ENCODE measurements at regions not wholly inside any gene's neighbourhood (a gene's known extent, or its start where the extent isn't known, plus 50 kb on each side); places are given as distances from the start of the nearest gene placed in this dataset.

DNA sequence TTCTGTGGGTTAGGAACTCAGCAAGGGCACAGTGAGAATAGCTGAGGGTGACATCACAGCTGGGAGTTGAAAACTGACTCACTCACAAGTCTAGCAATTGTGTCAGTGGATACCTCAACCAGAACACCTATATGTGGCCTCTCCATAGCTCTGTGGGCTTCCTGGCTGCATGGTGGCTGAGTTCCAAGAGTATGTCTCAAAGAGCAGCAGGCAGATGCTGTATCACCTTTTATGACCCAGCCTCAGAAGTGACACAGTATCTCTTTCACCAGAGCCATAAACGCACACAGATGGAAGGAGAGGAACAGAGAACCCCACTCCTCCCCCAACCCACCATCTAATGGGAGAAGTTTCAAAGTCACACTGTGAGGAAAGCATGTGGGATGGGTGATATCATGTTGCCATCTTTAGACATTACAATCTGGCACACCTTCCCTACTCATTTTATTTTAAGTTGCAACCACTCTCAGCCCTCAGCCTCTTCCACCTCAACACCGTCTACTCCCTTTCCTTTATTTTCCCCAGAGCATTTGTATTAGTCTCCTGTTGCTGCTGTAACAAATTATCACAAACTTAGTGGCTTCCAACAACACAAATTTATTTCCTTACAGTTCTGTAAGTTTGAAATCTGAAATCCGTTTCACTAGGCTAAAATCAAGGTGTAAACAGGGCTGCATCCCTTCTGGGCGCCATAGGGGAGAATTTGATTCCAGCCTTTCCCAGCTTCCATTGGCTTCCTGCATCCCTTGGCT, 134.6 kb upstream of the SPATS2L start:
- DNase-seq (ENCODE audit: extremely low spot score) = no peak
- ChIA-PET CTCF (no interaction called here), POLR2A (no interaction called here)
- TF ChIP-seq, protein P1, sequence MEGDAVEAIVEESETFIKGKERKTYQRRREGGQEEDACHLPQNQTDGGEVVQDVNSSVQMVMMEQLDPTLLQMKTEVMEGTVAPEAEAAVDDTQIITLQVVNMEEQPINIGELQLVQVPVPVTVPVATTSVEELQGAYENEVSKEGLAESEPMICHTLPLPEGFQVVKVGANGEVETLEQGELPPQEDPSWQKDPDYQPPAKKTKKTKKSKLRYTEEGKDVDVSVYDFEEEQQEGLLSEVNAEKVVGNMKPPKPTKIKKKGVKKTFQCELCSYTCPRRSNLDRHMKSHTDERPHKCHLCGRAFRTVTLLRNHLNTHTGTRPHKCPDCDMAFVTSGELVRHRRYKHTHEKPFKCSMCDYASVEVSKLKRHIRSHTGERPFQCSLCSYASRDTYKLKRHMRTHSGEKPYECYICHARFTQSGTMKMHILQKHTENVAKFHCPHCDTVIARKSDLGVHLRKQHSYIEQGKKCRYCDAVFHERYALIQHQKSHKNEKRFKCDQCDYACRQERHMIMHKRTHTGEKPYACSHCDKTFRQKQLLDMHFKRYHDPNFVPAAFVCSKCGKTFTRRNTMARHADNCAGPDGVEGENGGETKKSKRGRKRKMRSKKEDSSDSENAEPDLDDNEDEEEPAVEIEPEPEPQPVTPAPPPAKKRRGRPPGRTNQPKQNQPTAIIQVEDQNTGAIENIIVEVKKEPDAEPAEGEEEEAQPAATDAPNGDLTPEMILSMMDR (IDR thresholded peaks at IDR 0.05; ENCODE audit: control extremely low read depth, extremely low read depth, low read depth, missing control alignments) = no peak

DNA sequence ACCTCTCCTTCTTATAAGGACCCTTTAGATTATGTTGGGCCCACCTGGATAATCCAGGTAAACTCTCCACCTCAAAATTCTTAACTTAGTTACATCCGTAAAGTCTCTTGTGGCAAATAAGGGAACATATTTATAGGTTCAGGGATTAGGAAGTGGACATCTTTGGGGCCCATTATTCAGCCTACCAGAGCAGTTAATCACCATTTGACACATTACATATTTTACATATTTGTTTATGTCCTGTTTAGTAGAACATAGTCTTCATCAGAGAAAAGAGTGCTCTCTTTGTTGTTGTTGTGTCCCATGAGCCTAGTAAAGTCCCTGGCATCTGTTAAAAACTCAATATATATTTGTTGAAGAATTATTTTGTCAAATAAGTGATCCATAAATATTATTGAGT, 134.0 kb upstream of the SPATS2L start:
- CTCF ChIA-PET = no interaction called here
- POLR2A ChIA-PET = no interaction called here
- DNase-seq (ENCODE audit: extremely low spot score) = no peak
- TF ChIP-seq, protein P1 (IDR thresholded peaks at IDR 0.05; ENCODE audit: control extremely low read depth, extremely low read depth, low read depth, missing control alignments) = no peak

DNA sequence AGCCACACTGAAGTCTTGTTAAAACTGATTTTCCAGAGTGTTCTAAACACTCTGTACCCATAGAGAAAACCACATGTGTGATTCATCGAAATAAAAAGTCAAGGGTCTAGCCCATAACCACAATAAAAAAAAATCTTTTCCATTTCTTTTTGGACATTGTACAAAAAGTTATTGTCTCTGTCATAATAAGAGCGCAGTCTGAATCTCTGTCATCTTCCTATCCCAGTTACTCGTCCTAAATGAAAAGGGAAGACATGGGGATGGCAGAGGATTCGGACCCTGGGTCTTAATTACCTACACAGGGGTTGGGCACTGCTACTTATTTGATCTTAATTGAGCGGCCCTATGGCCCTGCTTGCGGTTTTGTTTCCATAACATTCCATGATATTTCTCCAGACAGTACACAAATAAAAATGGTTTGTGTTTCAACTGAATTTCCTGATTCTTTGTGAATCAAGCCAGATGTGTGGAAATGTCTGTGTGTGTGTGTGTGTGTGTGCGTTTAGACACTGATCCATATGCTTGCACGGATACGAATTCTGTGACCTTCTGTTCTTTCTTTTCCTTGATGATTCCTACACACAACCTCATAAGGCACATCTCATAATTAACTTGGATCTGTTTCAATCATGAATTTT, 133.4 kb upstream of the SPATS2L start:
- no peak for DNase-seq (ENCODE audit: extremely low spot score)
- POLR2A ChIA-PET = no interaction called here
- CTCF ChIA-PET = interaction anchor here (1.2 kb wide), 1 partner anchor 10 kb away, joined by 3 read pairs; no protein-coding TSS in a partner anchor
- TF ChIP-seq, protein P1 (IDR thresholded peaks at IDR 0.05; ENCODE audit: control extremely low read depth, extremely low read depth, low read depth, missing control alignments) = no peak

DNA sequence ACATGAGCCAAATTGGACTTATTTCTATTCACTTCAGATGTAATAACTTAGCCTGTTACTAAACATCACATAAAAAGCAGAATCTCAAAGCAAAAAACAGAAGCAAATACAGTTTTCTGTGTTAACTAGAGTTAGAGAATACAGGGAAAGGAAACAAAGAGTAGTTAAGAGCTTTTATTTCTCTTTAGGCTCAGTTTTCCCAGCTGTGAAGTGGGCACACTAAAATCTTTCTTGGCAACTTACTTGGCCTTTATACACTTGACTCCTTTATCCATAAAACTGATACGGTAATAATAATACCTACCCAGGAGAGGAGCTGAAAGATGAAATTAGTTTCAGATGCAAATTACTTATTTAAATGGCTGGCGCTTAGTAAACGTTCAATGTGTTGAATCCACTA, 132.8 kb upstream of the SPATS2L start:
- POLR2A ChIA-PET = no interaction called here
- CTCF ChIA-PET = interaction anchor here (0.8 to 1.2 kb wide), 2 partner anchors 9 kb away, joined by 3 read pairs; no protein-coding TSS in a partner anchor
- TF ChIP-seq, protein P1 (IDR thresholded peaks at IDR 0.05; ENCODE audit: control extremely low read depth, extremely low read depth, low read depth, missing control alignments) = no peak
- no peak for DNase-seq (ENCODE audit: extremely low spot score)

DNA sequence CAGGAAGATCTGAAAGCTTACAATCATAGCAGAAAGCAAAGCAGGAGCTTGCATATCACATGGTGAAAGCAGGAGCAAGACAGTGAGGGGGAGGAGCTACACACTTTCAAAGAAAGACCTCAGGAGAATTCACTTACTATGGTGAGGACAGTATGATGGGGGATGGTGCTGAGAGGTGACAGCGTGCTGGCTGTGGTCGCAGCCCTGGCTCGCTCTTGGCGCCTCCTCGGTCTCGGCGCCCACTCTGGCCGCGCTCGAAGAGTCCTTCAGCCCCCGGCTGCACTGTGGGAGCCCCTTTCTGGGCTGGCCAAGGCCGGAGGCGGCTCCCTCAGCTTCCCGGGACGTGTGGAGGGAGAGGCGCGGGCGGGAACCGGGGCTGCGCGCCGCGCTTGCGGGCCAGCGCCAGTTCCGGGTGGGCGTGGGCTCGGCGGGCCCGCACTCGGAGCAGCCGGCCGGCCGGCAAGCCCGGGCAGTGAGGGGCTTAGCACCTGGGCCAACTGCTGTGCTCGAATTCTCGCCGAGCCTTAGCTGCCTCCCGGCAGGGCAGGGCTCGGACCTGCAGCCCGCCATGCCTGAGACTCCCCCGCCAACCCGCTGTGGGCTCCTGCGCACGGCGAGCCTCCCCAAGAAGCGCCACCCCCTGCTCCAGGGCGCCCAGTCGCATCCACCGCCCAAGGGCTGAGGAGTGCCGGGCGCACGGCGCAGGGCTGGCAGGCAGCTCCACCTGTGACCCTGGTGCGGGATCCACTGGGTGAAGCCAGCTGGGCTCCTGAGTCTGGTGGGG, 131.9 kb upstream of the SPATS2L start:
- TF ChIP-seq, protein P1 (IDR thresholded peaks at IDR 0.05; ENCODE audit: control extremely low read depth, extremely low read depth, low read depth, missing control alignments) = no peak
- ChIA-PET CTCF (interaction anchor here (0.8 to 1.2 kb wide), 2 partner anchors 8 to 10 kb away, joined by 3 read pairs; no protein-coding TSS in a partner anchor), POLR2A (no interaction called here)
- DNase-seq (ENCODE audit: extremely low spot score) = no peak

All from GM10248 (cell line).